NT2/D1 (cell line): ENCODE measurements at regions not wholly inside any gene's neighbourhood (a gene's known extent, or its start where the extent isn't known, plus 50 kb on each side); places are given as distances from the start of the nearest gene placed in this dataset.

Experiments used
- DNase-seq: peaks from one replicate; pipeline ENCODE4 v3.0.0-alpha.2; 2011; ENCODE audit warnings: low read depth, low spot score
- H3K27me3 ChIP-seq: 2 replicates; pipeline ENCODE4 v1.6.0; 2011; ENCODE audit warnings: mild to moderate bottlenecking; ENCODE audit not compliant: insufficient read length, insufficient read depth
- H3K36me3 ChIP-seq: 2 replicates; pipeline ENCODE4 v1.6.1; 2011; ENCODE audit warnings: mild to moderate bottlenecking, low read length, mixed read lengths; ENCODE audit not compliant: insufficient read depth, insufficient read length
- H3K4me1 ChIP-seq: 2 replicates; pipeline ENCODE4 v1.5.1; 2011; ENCODE audit not compliant: insufficient read depth, insufficient read length
- H3K4me3 ChIP-seq: 2 replicates; pipeline ENCODE4 v1.5.1; 2011; ENCODE audit warnings: low read depth; ENCODE audit not compliant: insufficient read length
- H3K9ac ChIP-seq: 2 replicates; pipeline ENCODE4 v1.6.0; 2011; ENCODE audit warnings: low read depth; ENCODE audit not compliant: insufficient read length
- H3K9me3 ChIP-seq: 2 replicates; pipeline ENCODE4 v1.5.1; 2011; ENCODE audit warnings: mild to moderate bottlenecking, low read length; ENCODE audit not compliant: insufficient read depth
- SUZ12 ChIP-seq: IDR thresholded peaks from 2 replicates; pipeline ENCODE4 v1.6.1; 2011; ENCODE audit not compliant: insufficient read length, insufficient read depth; ENCODE audit errors: extremely low read depth
- YY1 ChIP-seq: IDR thresholded peaks from 2 replicates; pipeline ENCODE4 v1.6.1; 2011; ENCODE audit not compliant: insufficient read length, insufficient read depth
- ZNF274 ChIP-seq: IDR thresholded peaks from 2 replicates; pipeline ENCODE4 v1.6.1; 2011; ENCODE audit warnings: mild to moderate bottlenecking, low read depth, low read length

DNA sequence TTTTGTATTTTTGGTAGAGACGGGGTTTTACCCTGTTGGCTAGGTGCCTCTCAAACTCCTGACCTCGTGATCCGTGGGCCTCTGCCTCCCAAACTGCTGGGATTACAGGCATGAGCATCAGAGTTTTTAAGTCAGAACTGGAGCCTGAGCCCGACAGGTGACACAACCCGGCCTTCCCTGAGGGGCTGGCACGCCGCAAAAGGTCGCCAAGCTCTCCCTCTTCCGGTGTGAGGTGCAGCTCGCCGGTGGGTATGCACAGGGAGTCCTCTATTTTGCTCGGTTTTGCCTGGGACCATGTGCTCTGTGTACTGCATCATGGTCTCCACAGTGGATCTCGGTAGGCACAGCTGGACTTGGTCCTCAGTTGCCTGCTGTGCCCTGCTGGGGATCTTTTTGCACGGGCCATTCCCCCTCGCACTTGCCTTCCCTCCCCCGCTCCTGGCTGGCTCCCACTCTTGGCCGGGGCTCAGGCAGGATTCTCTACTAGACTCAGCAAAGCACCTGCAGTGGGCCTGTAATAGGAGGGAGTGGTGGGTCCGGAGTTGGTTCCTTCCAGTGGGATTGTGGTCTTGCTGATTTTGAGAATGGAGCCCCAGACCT, 101.2 kb upstream of the KLF13 start:
- no peak overlapping the region for H3K4me3 ChIP-seq
- peaks cover 3% of the 10 kb centered on the region for H3K4me1 ChIP-seq
- H3K27me3 ChIP-seq = no peaks in the 10 kb centered on the region
- no peak for DNase-seq
- H3K9me3 ChIP-seq = no peaks in the 10 kb centered on the region; the same call in 1 of the 2 replicates
- no peak overlapping the region for H3K9ac ChIP-seq
- no peak for TF ChIP-seq ZNF274
- no peak for TF ChIP-seq SUZ12
- TF ChIP-seq YY1 = no peak
- no peaks in the 10 kb centered on the region for H3K36me3 ChIP-seq

DNA sequence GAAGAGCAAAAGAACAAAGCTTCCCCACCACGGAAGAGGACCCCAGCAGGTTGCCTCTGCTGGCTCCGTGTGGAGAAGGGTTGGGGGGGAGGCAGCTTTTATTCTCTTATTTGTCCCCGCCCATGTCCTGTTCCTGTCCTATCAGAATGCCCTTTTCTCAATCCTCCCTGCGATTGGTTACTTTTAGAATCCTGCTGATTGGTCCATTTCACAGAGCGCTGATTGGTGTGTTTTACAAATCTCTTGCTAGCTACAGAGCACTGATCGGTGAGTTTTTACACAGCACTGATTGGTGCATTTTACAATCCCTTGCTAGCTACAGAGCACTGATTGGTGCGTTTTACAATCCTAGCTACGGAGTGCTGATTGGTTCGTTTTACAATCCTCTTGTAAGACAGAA, 100.6 kb upstream of the KLF13 start:
- no peaks in the 10 kb centered on the region for H3K27me3 ChIP-seq
- peaks cover 3% of the 10 kb centered on the region for H3K4me1 ChIP-seq
- DNase-seq = no peak
- H3K4me3 ChIP-seq = no peak overlapping the region
- no peaks in the 10 kb centered on the region; the same call in 1 of the 2 replicates for H3K9me3 ChIP-seq
- TF ChIP-seq SUZ12 (no peak), ZNF274 (no peak), YY1 (no peak)
- no peak overlapping the region for H3K9ac ChIP-seq
- H3K36me3 ChIP-seq = no peaks in the 10 kb centered on the region

DNA sequence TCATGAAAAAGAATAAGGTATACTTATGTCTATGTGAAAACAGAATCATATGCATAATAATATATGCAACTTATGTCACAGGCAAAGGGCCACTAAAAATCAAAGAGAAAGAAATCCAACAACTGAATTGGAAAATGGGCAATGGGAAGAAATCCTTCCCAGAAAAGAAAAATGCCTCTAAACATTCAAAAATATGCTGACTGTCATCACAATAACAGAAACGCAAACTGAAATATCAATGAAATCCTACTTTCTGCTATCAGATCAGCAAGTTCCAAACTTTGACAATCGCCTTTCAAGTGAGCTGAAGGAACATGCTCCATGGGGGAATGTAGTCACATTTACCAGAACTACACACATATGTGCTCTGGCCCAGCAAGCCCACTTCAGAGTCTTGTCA, 99.4 kb upstream of the KLF13 start:
- H3K36me3 ChIP-seq = no peaks in the 10 kb centered on the region
- no peak overlapping the region for H3K9ac ChIP-seq
- H3K4me1 ChIP-seq = no peaks in the 10 kb centered on the region
- H3K9me3 ChIP-seq = no peaks in the 10 kb centered on the region; the same call in 1 of the 2 replicates
- TF ChIP-seq SUZ12 = no peak
- TF ChIP-seq ZNF274 = no peak
- no peak for TF ChIP-seq YY1
- no peak overlapping the region for H3K4me3 ChIP-seq
- no peaks in the 10 kb centered on the region for H3K27me3 ChIP-seq
- DNase-seq = no peak

DNA sequence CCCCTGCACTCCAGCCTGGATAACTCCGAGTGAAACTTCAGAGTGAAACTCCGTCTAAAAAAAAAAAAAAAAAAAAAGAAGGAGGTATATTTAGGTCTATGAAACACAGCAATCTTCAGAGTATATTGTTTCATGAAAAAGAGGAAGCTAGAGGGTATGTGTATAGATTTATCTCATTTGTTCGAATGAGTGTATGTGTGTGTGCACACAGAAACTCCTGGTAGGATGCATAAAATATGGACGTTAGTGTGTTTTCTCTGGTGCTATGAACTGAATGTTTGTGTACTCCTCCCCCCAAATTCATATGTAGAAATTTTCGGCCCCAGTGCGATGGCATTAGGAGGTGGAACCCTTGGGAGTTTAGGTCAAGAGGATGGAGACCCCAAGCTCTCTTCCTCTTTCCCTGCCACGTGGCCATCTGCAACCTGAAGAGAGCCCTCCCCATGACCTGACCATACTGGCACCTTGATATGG, 98.6 kb upstream of the KLF13 start:
- Histone ChIP-seq H3K27me3 (no peaks in the 10 kb centered on the region), H3K36me3 (no peaks in the 10 kb centered on the region), H3K9me3 (no peaks in the 10 kb centered on the region; the same call in 1 of the 2 replicates), H3K9ac (no peak overlapping the region), H3K4me3 (no peak overlapping the region), H3K4me1 (no peaks in the 10 kb centered on the region)
- TF ChIP-seq YY1 = no peak
- TF ChIP-seq SUZ12 = no peak
- TF ChIP-seq ZNF274 = no peak
- no peak for DNase-seq

DNA sequence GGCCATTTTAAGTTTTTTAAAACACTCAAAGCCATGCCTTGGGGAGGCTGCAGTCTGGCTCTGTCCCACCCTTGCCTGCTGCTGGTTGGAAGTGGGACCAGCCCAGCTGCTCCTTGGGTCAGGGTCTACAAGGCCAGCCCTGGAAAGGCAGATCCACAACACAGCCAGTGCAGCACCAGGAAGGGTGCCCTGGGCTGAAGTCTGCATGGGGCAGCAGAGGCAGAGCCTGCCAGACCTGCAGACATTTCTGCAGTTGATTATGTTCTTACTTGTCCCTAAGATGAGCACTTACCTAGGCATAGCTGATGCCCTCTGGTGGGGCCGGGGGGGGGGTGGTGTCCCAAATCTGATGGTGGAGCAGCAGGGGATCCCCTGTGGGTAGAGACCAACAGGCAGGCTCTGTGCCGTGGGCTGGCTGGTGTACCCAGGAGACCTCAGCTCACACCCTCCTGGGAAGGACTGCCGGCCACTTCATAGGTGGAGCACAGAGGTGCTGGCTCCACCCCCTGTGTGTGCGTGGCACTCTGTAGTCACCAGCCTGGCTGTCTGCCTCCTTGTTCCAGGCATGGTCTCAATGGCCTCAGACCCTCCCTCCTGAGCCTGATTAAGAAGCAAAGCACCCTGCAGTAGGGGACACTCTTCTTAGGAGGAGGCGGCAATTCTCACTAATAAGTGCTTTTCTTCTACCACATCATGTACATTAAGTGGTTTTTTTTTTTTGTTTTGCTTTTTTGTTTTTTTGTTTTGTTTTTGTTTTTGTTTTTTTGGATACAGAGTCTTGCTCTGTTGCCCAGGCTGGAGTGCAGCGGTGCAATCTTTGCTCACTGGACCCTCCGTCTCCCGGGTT, 97.4 kb upstream of the KLF13 start:
- Histone ChIP-seq H3K9me3 (no peaks in the 10 kb centered on the region; the same call in 1 of the 2 replicates), H3K9ac (no peak overlapping the region), H3K36me3 (no peaks in the 10 kb centered on the region), H3K4me1 (no peaks in the 10 kb centered on the region), H3K4me3 (no peak overlapping the region), H3K27me3 (no peaks in the 10 kb centered on the region)
- DNase-seq = no peak
- no peak for TF ChIP-seq SUZ12
- no peak for TF ChIP-seq ZNF274
- TF ChIP-seq YY1 = no peak

DNA sequence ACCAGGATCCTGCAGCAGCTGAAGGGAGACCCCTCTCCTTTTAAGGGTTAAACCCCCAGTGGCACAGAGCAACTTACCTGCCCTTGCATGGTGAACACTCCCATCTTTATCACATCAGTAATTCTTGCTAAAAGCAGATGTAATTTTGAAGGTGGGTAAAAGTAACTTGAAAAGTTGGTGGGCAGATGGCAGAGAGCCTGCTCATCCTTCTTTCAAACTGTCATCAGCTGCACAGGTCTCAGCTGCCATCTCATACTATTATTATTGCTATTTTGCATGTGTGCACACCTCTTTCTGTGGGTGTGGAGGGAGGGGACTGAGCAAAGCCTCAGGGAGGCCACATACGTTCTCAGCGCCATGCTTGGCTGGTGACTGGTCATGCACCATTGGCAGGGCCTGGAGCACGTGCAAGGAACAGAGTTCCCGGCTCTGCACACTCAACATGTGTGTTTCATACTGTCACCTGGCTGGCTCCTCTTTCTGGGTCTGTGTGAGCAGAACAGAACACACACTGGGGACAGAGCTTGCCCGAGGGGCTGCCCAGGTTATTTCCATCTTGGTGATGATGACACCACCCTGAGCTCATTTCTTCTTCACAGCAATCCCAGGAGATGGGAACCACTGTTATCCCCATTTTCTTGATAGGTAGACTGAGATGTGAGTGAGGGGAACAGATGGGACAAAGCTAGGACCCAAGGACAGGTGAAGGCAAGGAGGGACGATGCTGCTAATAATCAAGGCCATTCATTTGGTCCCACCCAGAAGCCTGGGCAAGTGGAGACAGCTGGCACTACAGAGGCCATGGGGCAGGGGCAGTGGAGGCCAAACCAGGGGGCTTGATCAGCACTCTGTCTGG, 95.8 kb upstream of the KLF13 start:
- Histone ChIP-seq H3K9ac (no peak overlapping the region), H3K4me3 (no peak overlapping the region), H3K27me3 (no peaks in the 10 kb centered on the region)

More for the DNA sequence above, 95.8 kb upstream of the KLF13 start:
- TF ChIP-seq YY1 (no peak), SUZ12 (no peak), ZNF274 (no peak)
- no peak for DNase-seq
- Histone ChIP-seq H3K36me3 (no peaks in the 10 kb centered on the region), H3K4me1 (no peaks in the 10 kb centered on the region), H3K9me3 (no peaks in the 10 kb centered on the region; the same call in 1 of the 2 replicates)
